ENCODE measurements at regions not wholly inside any gene's neighbourhood (a gene's known extent, or its start where the extent isn't known, plus 50 kb on each side); places are given as distances from the start of the nearest gene placed in this dataset.

- intact Hi-C loops (cut with DNase I) = no loop called here
- TF ChIP-seq CTCF (IDR thresholded peaks at IDR 0.05) = no peak
- no peak for ATAC-seq
- Histone ChIP-seq H3K27ac (no peak overlapping the region), H3K36me3 (no peaks in the 10 kb centered on the region), H3K4me1 (peaks cover 7% of the 10 kb centered on the region), H3K4me3 (no peak overlapping the region), H3K9me3 (no peaks in the 10 kb centered on the region), H3K27me3 (no peaks in the 10 kb centered on the region)
- DNase-seq = no peak
Observed at GRCh38 chr11:27208846-27209245, 154.2 kb downstream of the CCDC34 start.

GRCh38 chr11:27207025-27207650 is 155.9 kb downstream of the CCDC34 start:
- intact Hi-C loops (cut with DNase I) = no loop called here
- no peak for TF ChIP-seq CTCF (IDR thresholded peaks at IDR 0.05)

GRCh38 chr11:27205779-27206570 is 157.0 kb downstream of the CCDC34 start:
- Histone ChIP-seq H3K4me1 (peaks cover 9% of the 10 kb centered on the region), H3K27ac (no peak overlapping the region), H3K9me3 (no peaks in the 10 kb centered on the region), H3K27me3 (no peaks in the 10 kb centered on the region), H3K4me3 (no peak overlapping the region), H3K36me3 (no peaks in the 10 kb centered on the region)
- DNase-seq (no peak), ATAC-seq (no peak)
- intact Hi-C loops (cut with DNase I) = no loop called here
- no peak for TF ChIP-seq CTCF (IDR thresholded peaks at IDR 0.05)

More at GRCh38 chr11:27207025-27207650, 155.9 kb downstream of the CCDC34 start:
- Histone ChIP-seq H3K9me3 (no peaks in the 10 kb centered on the region), H3K4me3 (no peak overlapping the region), H3K27ac (no peak overlapping the region), H3K27me3 (no peaks in the 10 kb centered on the region), H3K4me1 (peaks cover 2% of the 10 kb centered on the region), H3K36me3 (no peaks in the 10 kb centered on the region)
- DNase-seq = no peak
- no peak for ATAC-seq

GRCh38 chr11:27205250-27205649 is 157.8 kb downstream of the CCDC34 start:
- H3K4me1 ChIP-seq = peaks cover 9% of the 10 kb centered on the region
- H3K4me3 ChIP-seq = no peak overlapping the region
- no peaks in the 10 kb centered on the region for H3K36me3 ChIP-seq
- no peaks in the 10 kb centered on the region for H3K27me3 ChIP-seq
- intact Hi-C loops (cut with DNase I) = no loop called here
- no peak for TF ChIP-seq CTCF (IDR thresholded peaks at IDR 0.05)
- H3K27ac ChIP-seq = no peak overlapping the region
- no peaks in the 10 kb centered on the region for H3K9me3 ChIP-seq
- ATAC-seq (no peak), DNase-seq (no peak)

- DNase-seq (no peak), ATAC-seq (no peak)
- peaks cover 9% of the 10 kb centered on the region for H3K4me1 ChIP-seq
- no peak for TF ChIP-seq CTCF (IDR thresholded peaks at IDR 0.05)
- H3K27me3 ChIP-seq = no peaks in the 10 kb centered on the region
- H3K4me3 ChIP-seq = no peak overlapping the region
- H3K36me3 ChIP-seq = no peaks in the 10 kb centered on the region
- H3K27ac ChIP-seq = no peak overlapping the region
- intact Hi-C loops (cut with DNase I) = no loop called here
- no peaks in the 10 kb centered on the region for H3K9me3 ChIP-seq
Observed at GRCh38 chr11:27204529-27204928, 158.5 kb downstream of the CCDC34 start.

Data from upper lobe of right lung (tissue), 1 donor.